ENCODE measurements at regions not wholly inside any gene's neighbourhood (a gene's known extent, or its start where the extent isn't known, plus 50 kb on each side); places are given as distances from the start of the nearest gene placed in this dataset.

GRCh38 chr1:239288820-239289554 is 97.4 kb upstream of the CHRM3 start:
- no peaks in the 10 kb centered on the region for H3K9me3 ChIP-seq (ENCODE audit: control insufficient read depth, insufficient read depth, low read depth, low read length)
- no peak overlapping the region for H3K4me3 ChIP-seq (ENCODE audit: low read depth, low read length)
- ChIA-PET POLR2A (no interaction called here), CTCF (no interaction called here)
- no peaks in the 10 kb centered on the region for H3K36me3 ChIP-seq (ENCODE audit: control insufficient read depth in 2 of 2, insufficient read depth in 1 of 2, low read length in 2 of 2)
- no peak overlapping the region for H3K27ac ChIP-seq (ENCODE audit: extremely low read depth, low read depth, low read length)
- TF ChIP-seq ZNF571 (tag by site-specific recombination; IDR thresholded peaks at IDR 0.05) (no peak), ZNF514 (tag by site-specific recombination; IDR thresholded peaks at IDR 0.05) (no peak), ZNF140 (tag by site-specific recombination; IDR thresholded peaks at IDR 0.05) (no peak), ZNF530 (tag by site-specific recombination; IDR thresholded peaks at IDR 0.05; ENCODE audit: low read depth) (no peak), ZBTB8A (tag by site-specific recombination; IDR thresholded peaks at IDR 0.05) (no peak)
- 0 out of 2 replicates have a peak, but pooled peaks cover 5% of the 10 kb centered on the region for H3K4me1 ChIP-seq (ENCODE audit: control insufficient read depth, insufficient read depth, low read length)

GRCh38 chr1:239287296-239287695 is 99.1 kb upstream of the CHRM3 start:
- no peak overlapping the region for H3K4me3 ChIP-seq (ENCODE audit: low read depth, low read length)
- 0 out of 2 replicates have a peak, but pooled peaks cover 2% of the 10 kb centered on the region for H3K4me1 ChIP-seq (ENCODE audit: control insufficient read depth, insufficient read depth, low read length)
- TF ChIP-seq ZNF623 (tag by site-specific recombination; IDR thresholded peaks at IDR 0.05) (no peak), KLF16 (tag by site-specific recombination; IDR thresholded peaks at IDR 0.05) (no peak), SP7 (tag by site-specific recombination; IDR thresholded peaks at IDR 0.05) (no peak), ZSCAN30 (tag by site-specific recombination; IDR thresholded peaks at IDR 0.05) (no peak), ZNF391 (tag by site-specific recombination; IDR thresholded peaks at IDR 0.05; ENCODE audit: borderline replicate concordance, low read depth) (no peak), ZBTB20 (tag by site-specific recombination; IDR thresholded peaks at IDR 0.05) (no peak), ZNF433 (tag by site-specific recombination; IDR thresholded peaks at IDR 0.05; ENCODE audit: low read depth) (no peak), ZNF549 (tag by site-specific recombination; IDR thresholded peaks at IDR 0.05) (no peak), ZFP3 (tag by site-specific recombination; IDR thresholded peaks at IDR 0.05; ENCODE audit: low read depth) (no peak), ZNF561 (tag by site-specific recombination; IDR thresholded peaks at IDR 0.05; ENCODE audit: borderline replicate concordance) (no peak), ZNF24 (tag by site-specific recombination; IDR thresholded peaks at IDR 0.05) (no peak), MYNN (tag by site-specific recombination; IDR thresholded peaks at IDR 0.05; ENCODE audit: borderline replicate concordance) (no peak), ZNF37A (tag by site-specific recombination; IDR thresholded peaks at IDR 0.05) (no peak), KLF10 (tag by site-specific recombination; IDR thresholded peaks at IDR 0.05) (no peak)
- no peaks in the 10 kb centered on the region for H3K9me3 ChIP-seq (ENCODE audit: control insufficient read depth, insufficient read depth, low read depth, low read length)
- ChIA-PET POLR2A (no interaction called here), CTCF (interaction anchor here (0.6 kb wide), 1 partner anchor 222 kb away, joined by 3 read pairs; no protein-coding TSS in a partner anchor)
- no peaks in the 10 kb centered on the region for H3K36me3 ChIP-seq (ENCODE audit: control insufficient read depth in 2 of 2, insufficient read depth in 1 of 2, low read length in 2 of 2)
- no peak overlapping the region for H3K27ac ChIP-seq (ENCODE audit: extremely low read depth, low read depth, low read length)

GRCh38 chr1:239283216-239283615 is 103.2 kb upstream of the CHRM3 start:
- ChIA-PET POLR2A (no interaction called here), CTCF (interaction anchor here (0.8 to 1.1 kb wide), 3 partner anchors 25 to 105 kb away, joined by 3 to 4 read pairs (median 4); no protein-coding TSS in a partner anchor)
- Histone ChIP-seq H3K9me3 (ENCODE audit: control insufficient read depth, insufficient read depth, low read depth, low read length) (no peaks in the 10 kb centered on the region), H3K4me1 (ENCODE audit: control insufficient read depth, insufficient read depth, low read length) (no peaks in the 10 kb centered on the region), H3K27ac (ENCODE audit: extremely low read depth, low read depth, low read length) (no peak overlapping the region), H3K4me3 (ENCODE audit: low read depth, low read length) (no peak overlapping the region), H3K36me3 (ENCODE audit: control insufficient read depth in 2 of 2, insufficient read depth in 1 of 2, low read length in 2 of 2) (no peaks in the 10 kb centered on the region)
- TF ChIP-seq TCF7L2 (IDR thresholded peaks at IDR 0.05; ENCODE audit: borderline replicate concordance, low read depth, low read length), result no peak
- TF ChIP-seq ZNF311 (tag by site-specific recombination; IDR thresholded peaks at IDR 0.05; ENCODE audit: borderline replicate concordance), result no peak
- no peak for TF ChIP-seq ZNF521 (tag by site-specific recombination; IDR thresholded peaks at IDR 0.05)
- TF ChIP-seq ZNF394 (tag by site-specific recombination; IDR thresholded peaks at IDR 0.05; ENCODE audit: borderline replicate concordance), result no peak
- TF ChIP-seq ZNF639 (tag by site-specific recombination; IDR thresholded peaks at IDR 0.05), result no peak
- TF ChIP-seq SCRT1 (tag by site-specific recombination; IDR thresholded peaks at IDR 0.05; ENCODE audit: borderline replicate concordance), result no peak
- TF ChIP-seq WT1 (tag by site-specific recombination; IDR thresholded peaks at IDR 0.05), result no peak
- TF ChIP-seq ZNF626 (tag by site-specific recombination; IDR thresholded peaks at IDR 0.05), result no peak
- TF ChIP-seq ZNF560 (tag by site-specific recombination; IDR thresholded peaks at IDR 0.05; ENCODE audit: borderline replicate concordance), result no peak
- no peak for TF ChIP-seq BCL11A (tag by site-specific recombination; IDR thresholded peaks at IDR 0.05; ENCODE audit: low read depth)
- TF ChIP-seq ZNF362 (tag by site-specific recombination; IDR thresholded peaks at IDR 0.05), result no peak
